ENCODE measurements at regions not wholly inside any gene's neighbourhood (a gene's known extent, or its start where the extent isn't known, plus 50 kb on each side); places are given as distances from the start of the nearest gene placed in this dataset.
"Not testable (repeated sequence)": the region's sequence is repeated elsewhere in the genome, so short reads cannot be mapped to it uniquely, and the experiment has no call there.

- DNase-seq = no peak
Observed at GRCh38 chr11:104774578-104774977, 123.7 kb downstream of the CASP12 start.

GRCh38 chr11:104772806-104773241 lies 125.4 kb downstream of the CASP12 start:
- DNase-seq = peak in 1 of 2 donors; percentile 10

GRCh38 chr11:104771763-104772162 lies 126.5 kb downstream of the CASP12 start:
- no peak for DNase-seq

GRCh38 chr11:104771046-104771445 lies 127.2 kb downstream of the CASP12 start:
- not testable (repeated sequence) for DNase-seq

GRCh38 chr11:104765401-104766095 lies 132.7 kb downstream of the CASP12 start:
- DNase-seq = no peak

GRCh38 chr11:104764710-104765045 lies 133.6 kb downstream of the CASP12 start:
- no peak for DNase-seq

GRCh38 chr11:104763930-104764709 lies 134.1 kb downstream of the CASP12 start:
- no peak for DNase-seq

- no peak for DNase-seq
Observed at GRCh38 chr11:104761511-104761910, 136.7 kb downstream of the CASP12 start.

- no peak for DNase-seq
Observed at GRCh38 chr11:104759464-104759863, 138.8 kb downstream of the CASP12 start.

- no peak for DNase-seq
Observed at GRCh38 chr11:104738918-104739317, 159.3 kb downstream of the CASP12 start.

- no peak for DNase-seq
Observed at GRCh38 chr11:104738208-104738607, 160.1 kb downstream of the CASP12 start.

- peak; percentile 24 to 45 for DNase-seq
Observed at GRCh38 chr11:104736502-104736901, 161.8 kb downstream of the CASP12 start.

- DNase-seq = peak in 1 of 2 donors; percentile 7
Observed at GRCh38 chr11:104734998-104735397, 163.3 kb downstream of the CASP12 start.

GRCh38 chr11:104731890-104732289 lies 166.4 kb downstream of the CASP12 start:
- no peak for DNase-seq

GRCh38 chr11:104728927-104729326 lies 169.3 kb downstream of the CASP12 start:
- DNase-seq = no peak

- no peak for DNase-seq
Observed at GRCh38 chr11:104727768-104728167, 170.5 kb downstream of the CASP12 start.

GRCh38 chr11:104727095-104727494 lies 171.2 kb downstream of the CASP12 start:
- no peak for DNase-seq

- no peak for DNase-seq
Observed at GRCh38 chr11:104725796-104726408, 172.4 kb downstream of the CASP12 start.

- no peak for DNase-seq
Observed at GRCh38 chr11:104713401-104713800, 184.9 kb downstream of the CASP12 start.

GRCh38 chr11:104705490-104706190 lies 192.6 kb downstream of the CASP12 start:
- DNase-seq = peak; percentile 63 to 76

GRCh38 chr11:104704888-104705287 lies 193.4 kb downstream of the CASP12 start:
- no peak for DNase-seq

GRCh38 chr11:104704146-104704830 lies 194.0 kb downstream of the CASP12 start:
- peak; percentile 61 to 69 for DNase-seq

- DNase-seq = no peak
Observed at GRCh38 chr11:104700609-104701008, 197.7 kb downstream of the CASP12 start.

Data from inflammatory macrophage treated with lipopolysaccharide for 1 hour (primary cell).